HFF-Myc (cell line): ENCODE measurements at regions not wholly inside any gene's neighbourhood (a gene's known extent, or its start where the extent isn't known, plus 50 kb on each side); places are given as distances from the start of the nearest gene placed in this dataset.

Experiments
- DNase-seq: peaks from one replicate; pipeline ENCODE4 v3.0.0-alpha.2; 2011; ENCODE audit warnings: low read depth; ENCODE audit errors: extremely low read depth
- H3K4me3 ChIP-seq: replicated peaks from 2 replicates; pipeline ENCODE4 v1.5.1; 2011; ENCODE audit warnings: low read depth, mild to moderate bottlenecking, control low read depth, low read length
- CTCF ChIP-seq: IDR thresholded peaks from 2 replicates; pipeline ENCODE4 v1.5.1; 2012; ENCODE audit warnings: mild to moderate bottlenecking, low read depth, low read length, control low read depth; ENCODE audit errors: missing control alignments

GRCh38 chr4:122533841-122534240, 77.3 kb upstream of the IL2 start:
- no peak overlapping the region for H3K4me3 ChIP-seq
- no peak for DNase-seq
- no peak for TF ChIP-seq CTCF

- H3K4me3 ChIP-seq: no peak overlapping the region
- TF ChIP-seq CTCF: no peak
- DNase-seq: no peak
These were observed 76.2 kb upstream of the IL2 start for GRCh38 chr4:122532766-122533165.

- H3K4me3 ChIP-seq: no peak overlapping the region
- no peak for TF ChIP-seq CTCF
- DNase-seq: no peak
These were observed 75.0 kb upstream of the IL2 start for GRCh38 chr4:122531514-122531913.

GRCh38 chr4:122531038-122531437, 74.5 kb upstream of the IL2 start:
- no peak for DNase-seq
- TF ChIP-seq CTCF: no peak
- no peak overlapping the region for H3K4me3 ChIP-seq

- H3K4me3 ChIP-seq: no peak overlapping the region
- TF ChIP-seq CTCF: no peak
- DNase-seq: no peak
These were observed 72.4 kb upstream of the IL2 start for GRCh38 chr4:122528879-122529278.

- TF ChIP-seq CTCF: no peak
- no peak for DNase-seq
- H3K4me3 ChIP-seq: no peak overlapping the region
These were observed 69.3 kb upstream of the IL2 start for GRCh38 chr4:122525865-122526264.

GRCh38 chr4:122524176-122524575, 67.7 kb upstream of the IL2 start:
- no peak for DNase-seq
- no peak for TF ChIP-seq CTCF
- no peak overlapping the region for H3K4me3 ChIP-seq
